PC-9 (cell line): ENCODE measurements at regions not wholly inside any gene's neighbourhood (a gene's known extent, or its start where the extent isn't known, plus 50 kb on each side); places are given as distances from the start of the nearest gene placed in this dataset.
A peak's percentile ranks its signal among the peaks of the same experiment; 100 is the strongest.

Source experiments
- BruUV-seq: library from RNA; stranded (reverse); fragments of 400-500 nt; replicated peaks from 2 replicates; lab custom pipeline; 2021; lab: Mats Ljungman, UMichigan
- CTCF ChIA-PET: fragments of 300-600 bp; sonication (Branson Sonifier 250); formaldehyde crosslinking; loops from one replicate; lab custom pipeline; 2022; ENCODE audit warnings: antibody characterized with exemption; lab: Charles Lee
- POLR2A ChIA-PET: fragments of 300-600 bp; sonication (Branson Sonifier 250); formaldehyde crosslinking; loops from one replicate; lab custom pipeline; 2022; ENCODE audit warnings: antibody characterized with exemption; ENCODE audit not compliant: unreplicated experiment; lab: Charles Lee
- DNase-seq, 2 experiments: peaks; one replicate each; pipeline versions ENCODE4 v3.0.0 to v3.0.0-alpha.2; 2015 to 2022; ENCODE audit warnings: mixed read lengths in 1 of 2
- H2AFZ ChIP-seq: fragments of 200-600 bp; sonication (generic); 2 replicates; pipeline ENCODE4 v1.8.1; 2017; ENCODE audit warnings: antibody characterized with exemption
- H3F3A ChIP-seq: fragments of 200-600 bp; sonication (generic); 2 replicates; pipeline ENCODE4 v1.8.1; 2017; ENCODE audit warnings: antibody characterized with exemption, mild to moderate bottlenecking, low read depth; ENCODE audit not compliant: insufficient read depth
- H3K27ac ChIP-seq: fragments of 200-600 bp; sonication (generic); 2 replicates; pipeline ENCODE4 v1.6.1; 2016; ENCODE audit warnings: mixed run types
- H3K27me3 ChIP-seq: fragments of 200-600 bp; sonication (generic); 2 replicates; pipeline ENCODE4 v1.6.1; 2016; ENCODE audit warnings: low read depth, mixed run types; ENCODE audit not compliant: insufficient read depth
- H3K36me3 ChIP-seq: fragments of 200-600 bp; sonication (generic); 2 replicates; pipeline ENCODE4 v1.6.1; 2016; ENCODE audit warnings: low read depth, mixed run types
- H3K4me1 ChIP-seq: fragments of 200-600 bp; sonication (generic); replicated peaks from 2 replicates; pipeline ENCODE4 v1.6.1; 2016; ENCODE audit warnings: mixed run types; ENCODE audit not compliant: insufficient read depth
- H3K4me2 ChIP-seq: fragments of 200-600 bp; sonication (generic); 2 replicates; pipeline ENCODE4 v1.6.1; 2017; ENCODE audit warnings: mixed run types
- H3K4me3 ChIP-seq: fragments of 200-600 bp; sonication (generic); 2 replicates; pipeline ENCODE4 v1.6.1; 2016; ENCODE audit warnings: mixed run types
- H3K79me2 ChIP-seq: fragments of 200-600 bp; sonication (generic); 2 replicates; pipeline ENCODE4 v1.6.1; 2017; ENCODE audit warnings: low read depth, mixed run types
- H3K9me2 ChIP-seq: fragments of 200-600 bp; sonication (generic); 2 replicates; pipeline ENCODE4 v1.8.1; 2017; ENCODE audit warnings: mild to moderate bottlenecking; ENCODE audit not compliant: insufficient read depth
- H3K9me3 ChIP-seq: fragments of 200-600 bp; sonication (generic); 2 replicates; pipeline ENCODE4 v1.8.1; 2016; ENCODE audit warnings: low read depth; ENCODE audit not compliant: insufficient read depth
- H4K20me1 ChIP-seq: fragments of 200-600 bp; sonication (generic); 2 replicates; pipeline ENCODE4 v1.8.1; 2017; ENCODE audit not compliant: insufficient read depth
- EZH2 ChIP-seq: fragments of 200-600 bp; sonication (generic); IDR thresholded peaks from 2 replicates; pipeline ENCODE4 v1.8.0; 2017; ENCODE audit warnings: antibody characterized with exemption, low read depth
- intact Hi-C: fragments of 100-400 bp; cut with micrococcal nuclease; formaldehyde crosslinking; loops from one replicate; pipeline ENCODE4 v1.10.0; 2022; ENCODE audit not compliant: unreplicated experiment
- TF ChIP-seq, protein P1 (sequence below): fragments of 200-600 bp; sonication (generic); conservative IDR thresholded peaks from 2 replicates; pipeline ENCODE4 v1.6.1; 2017; ENCODE audit warnings: mixed run types, antibody characterized with exemption, mild to moderate bottlenecking, moderate library complexity

DNA sequence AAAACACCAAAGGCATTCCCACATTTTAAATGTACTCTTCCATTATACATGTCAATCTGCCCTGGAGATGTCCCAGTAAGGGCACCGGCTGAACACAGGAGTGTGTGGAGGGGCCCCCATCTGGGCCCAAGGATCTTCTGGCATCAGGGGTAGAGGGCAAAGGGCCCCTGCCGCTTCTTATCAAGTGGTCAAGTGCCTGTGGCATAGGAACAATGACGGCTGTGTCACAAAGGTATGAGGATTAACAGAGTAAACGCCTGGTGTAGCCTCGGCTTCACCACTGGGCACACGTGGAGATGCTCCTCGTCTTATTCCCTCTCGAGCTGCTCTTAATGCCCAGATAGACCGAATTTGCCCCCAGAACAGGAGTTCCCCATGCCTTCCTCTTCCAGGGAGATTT, 169.7 kb upstream of the GLI2 start:
- H3F3A ChIP-seq, result peaks cover 13% of the 10 kb centered on the region
- BruUV-seq, result no TSS peak
- TF ChIP-seq, protein P1, sequence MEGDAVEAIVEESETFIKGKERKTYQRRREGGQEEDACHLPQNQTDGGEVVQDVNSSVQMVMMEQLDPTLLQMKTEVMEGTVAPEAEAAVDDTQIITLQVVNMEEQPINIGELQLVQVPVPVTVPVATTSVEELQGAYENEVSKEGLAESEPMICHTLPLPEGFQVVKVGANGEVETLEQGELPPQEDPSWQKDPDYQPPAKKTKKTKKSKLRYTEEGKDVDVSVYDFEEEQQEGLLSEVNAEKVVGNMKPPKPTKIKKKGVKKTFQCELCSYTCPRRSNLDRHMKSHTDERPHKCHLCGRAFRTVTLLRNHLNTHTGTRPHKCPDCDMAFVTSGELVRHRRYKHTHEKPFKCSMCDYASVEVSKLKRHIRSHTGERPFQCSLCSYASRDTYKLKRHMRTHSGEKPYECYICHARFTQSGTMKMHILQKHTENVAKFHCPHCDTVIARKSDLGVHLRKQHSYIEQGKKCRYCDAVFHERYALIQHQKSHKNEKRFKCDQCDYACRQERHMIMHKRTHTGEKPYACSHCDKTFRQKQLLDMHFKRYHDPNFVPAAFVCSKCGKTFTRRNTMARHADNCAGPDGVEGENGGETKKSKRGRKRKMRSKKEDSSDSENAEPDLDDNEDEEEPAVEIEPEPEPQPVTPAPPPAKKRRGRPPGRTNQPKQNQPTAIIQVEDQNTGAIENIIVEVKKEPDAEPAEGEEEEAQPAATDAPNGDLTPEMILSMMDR, result no peak
- CTCF ChIA-PET, result no interaction called here
- no peaks in the 10 kb centered on the region for H3K36me3 ChIP-seq
- H3K9me2 ChIP-seq, result no peaks in the 10 kb centered on the region
- H3K4me3 ChIP-seq, result no peak overlapping the region
- H4K20me1 ChIP-seq, result no peaks in the 10 kb centered on the region
- no peak for DNase-seq
- H3K9me3 ChIP-seq, result no peaks in the 10 kb centered on the region
- peaks cover 29% of the 10 kb centered on the region for H3K4me1 ChIP-seq
- POLR2A ChIA-PET, result interaction anchor here (0.6 kb wide), 1 partner anchor 510 kb away, joined by 7 read pairs; no protein-coding TSS in a partner anchor
- intact Hi-C loops, result no loop called here
- no peaks in the 10 kb centered on the region for H3K79me2 ChIP-seq
- peak overlapping the region; percentile 63; the same call in 1 of the 2 replicates for H3K4me2 ChIP-seq
- no peak overlapping the region for H3K27ac ChIP-seq
- no peaks in the 10 kb centered on the region for H3K27me3 ChIP-seq
- H2AFZ ChIP-seq, result no peak overlapping the region

DNA sequence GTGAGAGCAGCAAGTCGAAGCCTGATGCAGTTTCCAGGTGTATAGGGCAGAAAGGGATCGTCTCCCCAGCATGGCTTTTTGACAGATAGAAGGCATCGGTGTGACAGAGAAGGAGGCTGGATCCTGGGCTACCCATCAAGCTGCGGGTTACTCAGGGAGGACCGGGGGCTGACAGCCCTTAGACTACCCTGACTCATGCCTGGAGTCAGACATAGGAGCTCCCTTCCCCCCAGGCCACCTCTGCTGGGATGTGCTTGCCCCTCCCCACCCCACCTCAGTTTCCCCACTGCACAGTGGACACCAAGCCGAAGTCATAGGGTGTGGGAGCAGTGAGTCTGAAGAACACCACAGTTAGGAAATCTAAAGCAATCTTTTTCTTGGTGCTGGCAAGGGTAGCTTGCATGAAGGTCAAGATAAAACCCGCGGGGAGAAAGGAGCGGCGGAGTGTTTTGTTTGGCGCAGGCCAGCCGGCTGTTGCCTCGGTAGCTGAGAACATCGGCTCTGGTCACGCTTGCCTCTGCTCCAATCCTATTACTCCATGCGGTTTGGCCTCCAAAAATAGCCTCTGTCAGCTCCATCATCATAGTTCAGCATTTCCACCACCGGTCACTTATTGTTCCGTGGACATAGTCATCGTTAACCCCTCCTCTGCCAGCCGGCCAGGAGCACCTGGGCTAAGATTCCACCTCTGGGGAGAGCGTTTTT, 169.2 kb upstream of the GLI2 start:
- no peaks in the 10 kb centered on the region for H3K79me2 ChIP-seq
- H3F3A ChIP-seq, result peaks cover 13% of the 10 kb centered on the region
- DNase-seq, result no peak
- no peak overlapping the region for H2AFZ ChIP-seq
- no peak overlapping the region for H3K27ac ChIP-seq
- H3K4me1 ChIP-seq, result peaks cover 29% of the 10 kb centered on the region
- TF ChIP-seq EZH2, result no peak
- TF ChIP-seq, protein P1, result no peak
- H3K4me3 ChIP-seq, result no peak overlapping the region
- intact Hi-C loops, result no loop called here
- no peaks in the 10 kb centered on the region for H3K9me2 ChIP-seq
- no peak overlapping the region for H3K4me2 ChIP-seq
- no peaks in the 10 kb centered on the region for H4K20me1 ChIP-seq
- no peaks in the 10 kb centered on the region for H3K36me3 ChIP-seq
- BruUV-seq, result no TSS peak
- POLR2A ChIA-PET, result interaction anchor here (0.6 kb wide), 2 partner anchors 73 to 509 kb away, joined by 7 to 10 read pairs; no protein-coding TSS in a partner anchor
- H3K9me3 ChIP-seq, result no peaks in the 10 kb centered on the region
- no peaks in the 10 kb centered on the region for H3K27me3 ChIP-seq
- CTCF ChIA-PET, result no interaction called here

DNA sequence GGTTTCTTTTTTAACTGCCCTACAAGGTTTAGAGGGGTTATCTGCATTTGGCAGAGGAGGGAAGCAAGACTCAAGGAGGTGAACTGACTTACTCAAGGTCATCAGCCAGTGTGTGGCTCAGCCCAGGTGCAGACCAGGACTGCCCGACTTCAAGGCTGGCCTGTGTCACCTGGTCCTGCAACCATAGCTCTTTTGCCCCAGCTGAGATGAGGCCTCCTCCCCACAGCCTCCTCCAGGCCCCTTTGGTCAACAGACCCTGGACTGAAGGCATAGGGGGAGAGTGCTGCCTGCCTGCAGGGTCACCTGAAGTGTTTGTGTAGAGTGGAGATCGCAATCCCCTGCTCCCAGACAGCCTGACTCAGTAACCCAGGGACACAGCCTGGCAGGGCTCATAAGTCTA, 168.5 kb upstream of the GLI2 start:
- BruUV-seq, result no TSS peak
- H3K9me3 ChIP-seq, result no peaks in the 10 kb centered on the region
- H3F3A ChIP-seq, result peaks cover 13% of the 10 kb centered on the region
- POLR2A ChIA-PET, result interaction anchor here (0.6 kb wide), 1 partner anchor 72 kb away, joined by 10 read pairs; no protein-coding TSS in a partner anchor
- H3K27me3 ChIP-seq, result peaks cover 5% of the 10 kb centered on the region; the same call in 1 of the 2 replicates
- no peaks in the 10 kb centered on the region for H3K36me3 ChIP-seq
- H3K4me2 ChIP-seq, result no peak overlapping the region
- no peaks in the 10 kb centered on the region for H4K20me1 ChIP-seq
- no peak overlapping the region for H2AFZ ChIP-seq
- H3K27ac ChIP-seq, result no peak overlapping the region
- DNase-seq, result no peak
- intact Hi-C loops, result no loop called here
- no peaks in the 10 kb centered on the region for H3K9me2 ChIP-seq
- no peak for TF ChIP-seq EZH2
- TF ChIP-seq, protein P1, result no peak
- CTCF ChIA-PET, result no interaction called here
- no peak overlapping the region for H3K4me3 ChIP-seq
- no peaks in the 10 kb centered on the region for H3K79me2 ChIP-seq
- H3K4me1 ChIP-seq, result peaks cover 29% of the 10 kb centered on the region
